Memory B cell (primary cell): ENCODE measurements at regions not wholly inside any gene's neighbourhood (a gene's known extent, or its start where the extent isn't known, plus 50 kb on each side); places are given as distances from the start of the nearest gene placed in this dataset.

Source experiments
- ATAC-seq: fragments of 150-1000 bp; cut with Tn5 transposase; 2 replicates; pipeline ENCODE4 v1.10.0; 2021; ENCODE audit warnings: low read depth, mild to moderate bottlenecking, moderate library complexity
- DNase-seq, 2 donors: peaks; one replicate each; pipeline ENCODE4 v3.0.0; 2022; ENCODE audit warnings: low spot score in 2 of 2
- H3K27ac Mint-ChIP-seq: one replicate; pipeline ENCODE4 v1.8.0; 2022; ENCODE audit warnings: mild to moderate bottlenecking, moderate library complexity, mixed read lengths
- H3K27me3 Mint-ChIP-seq: one replicate; pipeline ENCODE4 v1.8.0; 2022; ENCODE audit warnings: mixed read lengths
- H3K36me3 Mint-ChIP-seq: one replicate; pipeline ENCODE4 v1.8.0; 2022; ENCODE audit warnings: mild to moderate bottlenecking, mixed read lengths
- H3K4me1 Mint-ChIP-seq: one replicate; pipeline ENCODE4 v1.8.0; 2022; ENCODE audit warnings: mixed read lengths
- H3K4me3 Mint-ChIP-seq: one replicate; pipeline ENCODE4 v1.8.0; 2022; ENCODE audit warnings: mild to moderate bottlenecking, moderate library complexity, mixed read lengths
- H3K9me3 Mint-ChIP-seq: one replicate; pipeline ENCODE4 v1.8.0; 2022; ENCODE audit warnings: mixed read lengths

- H3K4me3 Mint-ChIP-seq = no peak overlapping the region
- H3K27ac Mint-ChIP-seq = no peak overlapping the region
- H3K27me3 Mint-ChIP-seq = no peaks in the 10 kb centered on the region
- no peaks in the 10 kb centered on the region for H3K36me3 Mint-ChIP-seq
- no peaks in the 10 kb centered on the region for H3K9me3 Mint-ChIP-seq
- ATAC-seq (no peak), DNase-seq (no peak)
- H3K4me1 Mint-ChIP-seq = no peaks in the 10 kb centered on the region
These were observed 447.3 kb upstream of the GJE1 start for GRCh38 chr6:141685416-141685815.

GRCh38 chr6:141682391-141682790 is 450.3 kb upstream of the GJE1 start:
- no peak overlapping the region for H3K4me3 Mint-ChIP-seq
- no peaks in the 10 kb centered on the region for H3K9me3 Mint-ChIP-seq
- no peaks in the 10 kb centered on the region for H3K36me3 Mint-ChIP-seq
- DNase-seq = no peak
- ATAC-seq = no peak
- H3K27ac Mint-ChIP-seq = no peak overlapping the region
- no peaks in the 10 kb centered on the region for H3K27me3 Mint-ChIP-seq
- H3K4me1 Mint-ChIP-seq = no peaks in the 10 kb centered on the region

- H3K27me3 Mint-ChIP-seq = no peaks in the 10 kb centered on the region
- H3K4me3 Mint-ChIP-seq = no peak overlapping the region
- DNase-seq = no peak
- H3K27ac Mint-ChIP-seq = no peak overlapping the region
- no peaks in the 10 kb centered on the region for H3K36me3 Mint-ChIP-seq
- no peaks in the 10 kb centered on the region for H3K9me3 Mint-ChIP-seq
- no peaks in the 10 kb centered on the region for H3K4me1 Mint-ChIP-seq
- no peak for ATAC-seq
These were observed 455.0 kb upstream of the GJE1 start for GRCh38 chr6:141677598-141678211.

- no peaks in the 10 kb centered on the region for H3K36me3 Mint-ChIP-seq
- H3K4me1 Mint-ChIP-seq = no peaks in the 10 kb centered on the region
- ATAC-seq (no peak), DNase-seq (no peak)
- no peak overlapping the region for H3K27ac Mint-ChIP-seq
- no peaks in the 10 kb centered on the region for H3K27me3 Mint-ChIP-seq
- no peaks in the 10 kb centered on the region for H3K9me3 Mint-ChIP-seq
- no peak overlapping the region for H3K4me3 Mint-ChIP-seq
These were observed 456.8 kb upstream of the GJE1 start for GRCh38 chr6:141675957-141676356.

- Mint-ChIP-seq H3K4me3 (no peak overlapping the region), H3K27me3 (peaks cover 3% of the 10 kb centered on the region), H3K36me3 (no peaks in the 10 kb centered on the region), H3K27ac (no peak overlapping the region), H3K9me3 (no peaks in the 10 kb centered on the region), H3K4me1 (no peaks in the 10 kb centered on the region)
- no peak for ATAC-seq
- no peak for DNase-seq
These were observed 463.6 kb upstream of the GJE1 start for GRCh38 chr6:141669141-141669540.

GRCh38 chr6:141667580-141668309 is 465.0 kb upstream of the GJE1 start:
- Mint-ChIP-seq H3K27me3 (peaks cover 3% of the 10 kb centered on the region), H3K36me3 (no peaks in the 10 kb centered on the region), H3K4me3 (no peak overlapping the region), H3K27ac (no peak overlapping the region), H3K9me3 (no peaks in the 10 kb centered on the region), H3K4me1 (no peaks in the 10 kb centered on the region)
- DNase-seq (no peak), ATAC-seq (no peak)

- H3K4me1 Mint-ChIP-seq = no peaks in the 10 kb centered on the region
- no peak for ATAC-seq
- H3K36me3 Mint-ChIP-seq = no peaks in the 10 kb centered on the region
- H3K27me3 Mint-ChIP-seq = peaks cover 3% of the 10 kb centered on the region
- no peak for DNase-seq
- H3K4me3 Mint-ChIP-seq = no peak overlapping the region
- H3K9me3 Mint-ChIP-seq = no peaks in the 10 kb centered on the region
- H3K27ac Mint-ChIP-seq = no peak overlapping the region
These were observed 466.5 kb upstream of the GJE1 start for GRCh38 chr6:141666187-141666586.

- DNase-seq (no peak), ATAC-seq (no peak)
- no peak overlapping the region for H3K4me3 Mint-ChIP-seq
- H3K27me3 Mint-ChIP-seq = peaks cover 3% of the 10 kb centered on the region
- no peaks in the 10 kb centered on the region for H3K9me3 Mint-ChIP-seq
- no peak overlapping the region for H3K27ac Mint-ChIP-seq
- H3K4me1 Mint-ChIP-seq = no peaks in the 10 kb centered on the region
- no peaks in the 10 kb centered on the region for H3K36me3 Mint-ChIP-seq
These were observed 468.0 kb upstream of the GJE1 start for GRCh38 chr6:141664744-141665143.

GRCh38 chr6:141659582-141659981 is 473.1 kb upstream of the GJE1 start:
- Mint-ChIP-seq H3K36me3 (no peaks in the 10 kb centered on the region), H3K27ac (no peak overlapping the region), H3K4me1 (no peaks in the 10 kb centered on the region), H3K9me3 (no peaks in the 10 kb centered on the region), H3K4me3 (no peak overlapping the region), H3K27me3 (no peaks in the 10 kb centered on the region)
- no peak for DNase-seq
- no peak for ATAC-seq

- ATAC-seq = no peak
- DNase-seq = no peak
These were observed 474.0 kb upstream of the GJE1 start for GRCh38 chr6:141658696-141659095.

GRCh38 chr6:141657812-141658211 is 474.9 kb upstream of the GJE1 start:
- H3K9me3 Mint-ChIP-seq = no peaks in the 10 kb centered on the region

More at GRCh38 chr6:141658696-141659095, 474.0 kb upstream of the GJE1 start:
- Mint-ChIP-seq H3K4me3 (no peak overlapping the region), H3K9me3 (no peaks in the 10 kb centered on the region), H3K27ac (no peak overlapping the region), H3K4me1 (no peaks in the 10 kb centered on the region), H3K27me3 (peaks cover 1% of the 10 kb centered on the region), H3K36me3 (no peaks in the 10 kb centered on the region)

GRCh38 chr6:141653590-141653989 is 479.1 kb upstream of the GJE1 start:
- Mint-ChIP-seq H3K27ac (no peak overlapping the region), H3K27me3 (peaks cover 1% of the 10 kb centered on the region), H3K4me1 (no peaks in the 10 kb centered on the region), H3K36me3 (no peaks in the 10 kb centered on the region), H3K4me3 (no peak overlapping the region), H3K9me3 (no peaks in the 10 kb centered on the region)
- no peak for ATAC-seq
- no peak for DNase-seq

More at GRCh38 chr6:141657812-141658211, 474.9 kb upstream of the GJE1 start:
- Mint-ChIP-seq H3K27ac (no peak overlapping the region), H3K36me3 (no peaks in the 10 kb centered on the region), H3K4me1 (no peaks in the 10 kb centered on the region), H3K4me3 (no peak overlapping the region), H3K27me3 (peaks cover 1% of the 10 kb centered on the region)
- no peak for ATAC-seq
- no peak for DNase-seq

GRCh38 chr6:141641951-141642350 is 490.8 kb upstream of the GJE1 start:
- no peak overlapping the region for H3K27ac Mint-ChIP-seq
- DNase-seq = no peak
- no peak overlapping the region for H3K4me3 Mint-ChIP-seq
- H3K36me3 Mint-ChIP-seq = no peaks in the 10 kb centered on the region
- H3K9me3 Mint-ChIP-seq = no peaks in the 10 kb centered on the region
- ATAC-seq = no peak
- no peaks in the 10 kb centered on the region for H3K27me3 Mint-ChIP-seq
- no peaks in the 10 kb centered on the region for H3K4me1 Mint-ChIP-seq

GRCh38 chr6:141641406-141641805 is 491.3 kb upstream of the GJE1 start:
- no peaks in the 10 kb centered on the region for H3K4me1 Mint-ChIP-seq
- DNase-seq (no peak), ATAC-seq (no peak)
- no peaks in the 10 kb centered on the region for H3K36me3 Mint-ChIP-seq
- H3K9me3 Mint-ChIP-seq = no peaks in the 10 kb centered on the region
- no peak overlapping the region for H3K4me3 Mint-ChIP-seq
- H3K27ac Mint-ChIP-seq = no peak overlapping the region
- no peaks in the 10 kb centered on the region for H3K27me3 Mint-ChIP-seq

GRCh38 chr6:141635621-141636020 is 497.1 kb upstream of the GJE1 start:
- Mint-ChIP-seq H3K27ac (no peak overlapping the region), H3K36me3 (no peaks in the 10 kb centered on the region), H3K27me3 (no peaks in the 10 kb centered on the region), H3K4me3 (no peak overlapping the region), H3K9me3 (no peaks in the 10 kb centered on the region), H3K4me1 (no peaks in the 10 kb centered on the region)
- DNase-seq = no peak
- no peak for ATAC-seq
